HL-60 (cell line): ENCODE measurements at regions not wholly inside any gene's neighbourhood (a gene's known extent, or its start where the extent isn't known, plus 50 kb on each side); places are given as distances from the start of the nearest gene placed in this dataset.

Source experiments
- REST ChIP-seq: IDR thresholded peaks from 2 replicates; pipeline ENCODE4 v1.6.1; 2012; ENCODE audit warnings: low read depth; ENCODE audit not compliant: insufficient replicate concordance
- SPI1 ChIP-seq: IDR thresholded peaks from 2 replicates; pipeline ENCODE4 v1.6.1; 2012; ENCODE audit warnings: low read depth, mild to moderate bottlenecking, borderline replicate concordance
- TF ChIP-seq, protein P1 (sequence below): IDR thresholded peaks from one replicate; pipeline ENCODE4 v1.5.1; 2011; ENCODE audit warnings: low read length, control low read depth, inconsistent platforms; ENCODE audit not compliant: insufficient read depth

GRCh38 chrX:30949554-30949953 is 60.5 kb upstream of the TAB3 start:
- TF ChIP-seq, protein P1, sequence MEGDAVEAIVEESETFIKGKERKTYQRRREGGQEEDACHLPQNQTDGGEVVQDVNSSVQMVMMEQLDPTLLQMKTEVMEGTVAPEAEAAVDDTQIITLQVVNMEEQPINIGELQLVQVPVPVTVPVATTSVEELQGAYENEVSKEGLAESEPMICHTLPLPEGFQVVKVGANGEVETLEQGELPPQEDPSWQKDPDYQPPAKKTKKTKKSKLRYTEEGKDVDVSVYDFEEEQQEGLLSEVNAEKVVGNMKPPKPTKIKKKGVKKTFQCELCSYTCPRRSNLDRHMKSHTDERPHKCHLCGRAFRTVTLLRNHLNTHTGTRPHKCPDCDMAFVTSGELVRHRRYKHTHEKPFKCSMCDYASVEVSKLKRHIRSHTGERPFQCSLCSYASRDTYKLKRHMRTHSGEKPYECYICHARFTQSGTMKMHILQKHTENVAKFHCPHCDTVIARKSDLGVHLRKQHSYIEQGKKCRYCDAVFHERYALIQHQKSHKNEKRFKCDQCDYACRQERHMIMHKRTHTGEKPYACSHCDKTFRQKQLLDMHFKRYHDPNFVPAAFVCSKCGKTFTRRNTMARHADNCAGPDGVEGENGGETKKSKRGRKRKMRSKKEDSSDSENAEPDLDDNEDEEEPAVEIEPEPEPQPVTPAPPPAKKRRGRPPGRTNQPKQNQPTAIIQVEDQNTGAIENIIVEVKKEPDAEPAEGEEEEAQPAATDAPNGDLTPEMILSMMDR: no peak
- no peak for TF ChIP-seq REST
- TF ChIP-seq SPI1: no peak
